HEK293 (cell line): ENCODE measurements at regions not wholly inside any gene's neighbourhood (a gene's known extent, or its start where the extent isn't known, plus 50 kb on each side); places are given as distances from the start of the nearest gene placed in this dataset.

Experiments used
- CTCF ChIP-seq: fragments of 450-650 bp; formaldehyde crosslinking; IDR thresholded peaks from 2 replicates; pipeline ENCODE4 v1.5.1; 2016; ENCODE audit warnings: missing biosample characterization, missing genetic modification characterization
- KLF10 ChIP-seq: fragments of 450-650 bp; IDR thresholded peaks from 2 replicates; pipeline ENCODE4 v1.5.1; 2018; ENCODE audit warnings: missing biosample characterization, mild to moderate bottlenecking, missing genetic modification characterization
- PBX3 ChIP-seq: sonication (generic); formaldehyde crosslinking; IDR thresholded peaks from 2 replicates; pipeline ENCODE4 v1.8.1; 2022; ENCODE audit warnings: mild to moderate bottlenecking, moderate library complexity, missing genetic modification reagents
- PRDM1 ChIP-seq: fragments of 450-650 bp; formaldehyde crosslinking; IDR thresholded peaks from 2 replicates; pipeline ENCODE4; 2016; ENCODE audit warnings: missing biosample characterization, missing genetic modification characterization
- REPIN1 ChIP-seq: fragments of 450-650 bp; formaldehyde crosslinking; IDR thresholded peaks from 2 replicates; pipeline ENCODE4 v1.5.1; 2017; ENCODE audit warnings: missing biosample characterization, missing genetic modification characterization, low read depth
- REST ChIP-seq: fragments of 450-650 bp; formaldehyde crosslinking; IDR thresholded peaks from 2 replicates; pipeline ENCODE4 v1.5.1; 2016; ENCODE audit warnings: missing biosample characterization, missing genetic modification characterization
- TCF7L2 ChIP-seq: IDR thresholded peaks from 2 replicates; pipeline ENCODE4 v1.6.1; 2011; ENCODE audit warnings: low read depth, mild to moderate bottlenecking, inconsistent platforms, low read length, moderate library complexity, borderline replicate concordance
- TRIM28 ChIP-seq: IDR thresholded peaks from 2 replicates; pipeline ENCODE4 v1.6.1; 2011; ENCODE audit warnings: low read length, control low read depth, borderline replicate concordance
- YY1 ChIP-seq: fragments of 450-650 bp; formaldehyde crosslinking; IDR thresholded peaks from 2 replicates; pipeline ENCODE4 v1.5.1; 2018; ENCODE audit warnings: missing biosample characterization, missing genetic modification characterization
- ZFP3 ChIP-seq: fragments of 450-650 bp; formaldehyde crosslinking; IDR thresholded peaks from 2 replicates; pipeline ENCODE4 v1.5.1; 2016; ENCODE audit warnings: low read depth, missing biosample characterization, missing genetic modification characterization
- ZNF138 ChIP-seq: fragments of 450-650 bp; formaldehyde crosslinking; IDR thresholded peaks from 2 replicates; pipeline ENCODE4 v1.5.1; 2016; ENCODE audit warnings: missing biosample characterization, missing genetic modification characterization, borderline replicate concordance
- ZNF157 ChIP-seq: fragments of 450-650 bp; formaldehyde crosslinking; IDR thresholded peaks from 2 replicates; pipeline ENCODE4 v1.5.1; 2016; ENCODE audit warnings: missing biosample characterization, missing genetic modification characterization
- ZNF24 ChIP-seq: fragments of 450-650 bp; formaldehyde crosslinking; IDR thresholded peaks from 2 replicates; pipeline ENCODE4 v1.5.1; 2016; ENCODE audit warnings: missing biosample characterization, missing genetic modification characterization

GRCh38 chr17:22470411-22471175 lies 778.3 kb downstream of the KCNJ18 start:
- TF ChIP-seq PBX3 (no peak), CTCF (no peak), REPIN1 (tag by site-specific recombination) (no peak), ZNF24 (tag by site-specific recombination) (no peak), YY1 (no peak), REST (no peak), KLF10 (tag by site-specific recombination) (no peak), ZFP3 (tag by site-specific recombination) (no peak), ZNF157 (tag by site-specific recombination) (no peak), TCF7L2 (no peak), ZNF138 (no peak), TRIM28 (no peak), PRDM1 (tag by site-specific recombination) (no peak)
